Trophoblast cell (in vitro differentiated cells and primary cell): ENCODE measurements at regions not wholly inside any gene's neighbourhood (a gene's known extent, or its start where the extent isn't known, plus 50 kb on each side); places are given as distances from the start of the nearest gene placed in this dataset.

ENCODE experiments used
- DNase-seq, 2 donors: peaks; one replicate each; pipeline ENCODE4 v3.0.0-alpha.2; 2016
- H2AFZ ChIP-seq: 2 replicates; pipeline ENCODE4 v1.6.1; 2013; ENCODE audit warnings: low read length, moderate library complexity, mild to moderate bottlenecking; ENCODE audit not compliant: insufficient read depth, poor library complexity
- H2AK5ac ChIP-seq: 2 replicates; pipeline ENCODE4 v1.6.1; 2013; ENCODE audit warnings: mild to moderate bottlenecking, low read length
- H2BK120ac ChIP-seq: 2 replicates; pipeline ENCODE4 v1.6.1; 2013; ENCODE audit warnings: low read length, mild to moderate bottlenecking, moderate library complexity; ENCODE audit not compliant: insufficient read depth, poor library complexity
- H2BK12ac ChIP-seq: 2 replicates; pipeline ENCODE4 v1.6.1; 2013; ENCODE audit warnings: mild to moderate bottlenecking, low read length, moderate library complexity
- H2BK5ac ChIP-seq: 2 replicates; pipeline ENCODE4 v1.6.1; 2013; ENCODE audit warnings: low read length, low read depth, moderate library complexity, mild to moderate bottlenecking; ENCODE audit not compliant: poor library complexity
- H3K14ac ChIP-seq: 2 replicates; pipeline ENCODE4 v1.6.1; 2013; ENCODE audit warnings: mild to moderate bottlenecking, low read length
- H3K18ac ChIP-seq: 2 replicates; pipeline ENCODE4 v1.6.1; 2013; ENCODE audit warnings: mild to moderate bottlenecking, low read length
- H3K23ac ChIP-seq: 2 replicates; pipeline ENCODE4 v1.6.1; 2013; ENCODE audit warnings: low read length
- H3K27ac ChIP-seq: 2 replicates; pipeline ENCODE4 v1.5.1; 2013; ENCODE audit warnings: low read depth, mild to moderate bottlenecking, inconsistent platforms, low read length, moderate library complexity
- H3K27me3 ChIP-seq: 2 replicates; pipeline ENCODE4 v1.6.1; 2013; ENCODE audit warnings: inconsistent platforms, mild to moderate bottlenecking, low read length, moderate library complexity; ENCODE audit not compliant: insufficient read depth
- H3K36me3 ChIP-seq, 2 experiments: 1 replicate in 1 of 2; 2 replicates in 1 of 2; pipeline ENCODE4 v1.6.1; 2013; ENCODE audit warnings: low read length in 2 of 2, mild to moderate bottlenecking in 2 of 2, moderate library complexity in 1 of 2; ENCODE audit not compliant: insufficient read depth in 2 of 2, control insufficient read depth in 1 of 2
- H3K4ac ChIP-seq: 2 replicates; pipeline ENCODE4 v1.6.1; 2013; ENCODE audit warnings: low read depth, mild to moderate bottlenecking, low read length, moderate library complexity
- H3K4me1 ChIP-seq, 2 experiments: 1 replicate in 1 of 2; 2 replicates in 1 of 2; pipeline ENCODE4 v1.6.1; 2013; ENCODE audit warnings: low read length in 2 of 2, mild to moderate bottlenecking in 2 of 2, moderate library complexity in 1 of 2; ENCODE audit not compliant: insufficient read depth in 2 of 2, control insufficient read depth in 1 of 2
- H3K4me2 ChIP-seq: 2 replicates; pipeline ENCODE4 v1.6.1; 2013; ENCODE audit warnings: inconsistent platforms, mild to moderate bottlenecking, low read length, moderate library complexity
- H3K4me3 ChIP-seq: 2 replicates; pipeline ENCODE4 v1.5.1; 2013; ENCODE audit warnings: mild to moderate bottlenecking, low read depth, low read length, inconsistent platforms
- H3K79me1 ChIP-seq: one replicate; pipeline ENCODE4 v1.6.1; 2013; ENCODE audit warnings: low read length
- H3K79me2 ChIP-seq: 2 replicates; pipeline ENCODE4 v1.6.1; 2013; ENCODE audit warnings: low read length, mild to moderate bottlenecking; ENCODE audit not compliant: control insufficient read depth, insufficient read depth, poor library complexity
- H3K9ac ChIP-seq: 2 replicates; pipeline ENCODE4 v1.6.1; 2013; ENCODE audit warnings: mild to moderate bottlenecking, low read length
- H3K9me3 ChIP-seq: 2 replicates; pipeline ENCODE4 v1.6.1; 2013; ENCODE audit warnings: low read depth, mild to moderate bottlenecking, control low read depth, inconsistent platforms, low read length; ENCODE audit not compliant: insufficient read depth
- H4K12ac ChIP-seq: 2 replicates; pipeline ENCODE4 v1.6.1; 2013; ENCODE audit warnings: low read depth, mild to moderate bottlenecking, low read length, moderate library complexity
- H4K8ac ChIP-seq: 2 replicates; pipeline ENCODE4 v1.6.1; 2013; ENCODE audit warnings: low read depth, mild to moderate bottlenecking, low read length, moderate library complexity
- H4K91ac ChIP-seq: one replicate; pipeline ENCODE4 v1.6.1; 2013; ENCODE audit warnings: low read depth, mild to moderate bottlenecking, low read length, moderate library complexity
- WGBS: extraction: QIAGEN DNeasy Blood & Tissue Kit; methylation state at CpG from one replicate; pipeline ENCODE4 v1.1.7; 2013; ENCODE audit warnings: missing lambda C conversion rate; ENCODE audit not compliant: insufficient read length, insufficient coverage; ENCODE audit errors: extremely low coverage; 5-methylcytosine and 5-hydroxymethylcytosine counted together

DNA sequence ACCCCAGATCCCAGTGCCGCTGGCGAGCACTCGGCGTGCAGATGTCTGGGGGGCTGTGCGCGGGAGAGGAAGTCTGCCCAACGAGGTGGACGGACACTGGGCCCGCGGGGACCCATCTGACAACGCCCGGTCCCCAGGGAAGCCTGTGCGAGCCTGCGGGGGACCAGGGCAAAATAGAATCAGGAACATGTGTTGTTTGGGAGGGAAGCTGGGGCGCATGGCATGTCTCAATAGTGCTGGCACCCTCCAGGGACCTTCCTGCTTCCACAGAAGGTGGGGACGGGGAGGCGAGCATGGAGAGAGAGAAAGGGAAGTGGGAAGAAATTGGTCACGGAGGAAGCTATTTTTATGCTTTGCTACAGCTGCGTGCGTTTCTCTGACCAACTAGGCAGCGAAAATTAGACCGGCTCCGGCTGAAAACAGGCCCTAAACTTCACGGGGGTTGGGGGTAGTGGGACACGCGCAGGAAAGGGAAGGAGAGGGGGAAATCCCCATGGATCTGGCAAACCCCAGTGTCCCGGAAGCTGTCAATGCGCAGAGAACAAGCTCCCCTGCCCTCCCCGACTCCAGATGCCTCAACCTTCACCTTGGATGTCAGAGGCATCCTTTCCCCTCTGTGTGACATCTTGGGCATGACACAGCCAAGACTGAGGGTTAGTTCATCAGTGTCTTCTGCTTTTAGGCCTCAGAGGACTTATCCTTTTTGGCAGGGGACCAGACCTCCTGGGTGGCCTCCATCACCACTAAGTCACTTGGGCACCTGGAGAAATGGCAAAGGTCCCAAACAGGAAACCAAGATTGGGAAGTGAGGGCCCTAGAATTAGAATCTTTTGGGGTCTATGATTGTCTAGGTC, 169.8 kb upstream of the BCOR start:
- H2BK120ac ChIP-seq: peak overlapping the region; percentile 91
- H3K23ac ChIP-seq: no peak overlapping the region
- H3K18ac ChIP-seq: no peak overlapping the region
- peaks cover 6% of the 10 kb centered on the region for H3K79me1 ChIP-seq
- peak overlapping the region; percentile 77 for H4K91ac ChIP-seq
- peak in 1 of 2 donors; percentile 7 for DNase-seq
- H2BK12ac ChIP-seq: peak overlapping the region; percentile 66
- H3K27me3 ChIP-seq: no peaks in the 10 kb centered on the region
- H3K4me1 ChIP-seq: peaks cover 7 to 18% of the 10 kb centered on the region in 2 experiments
- H3K4ac ChIP-seq: peak overlapping the region; percentile 64
- H2AK5ac ChIP-seq: peak overlapping the region; percentile 81
- peak overlapping the region; percentile 77 for H2AFZ ChIP-seq
- peak overlapping the region; percentile 56 for H3K4me2 ChIP-seq
- peak overlapping the region; percentile 80 for H3K14ac ChIP-seq
- peak overlapping the region; percentile 58 for H4K8ac ChIP-seq
- H3K9me3 ChIP-seq: no peaks in the 10 kb centered on the region
- H4K12ac ChIP-seq: no peak overlapping the region
- peak overlapping the region; percentile 82 for H2BK5ac ChIP-seq
- H3K27ac ChIP-seq: no peak overlapping the region
- no peaks in the 10 kb centered on the region for H3K36me3 ChIP-seq
- WGBS: no CpG with 5 or more reads among the region's 29 CpGs
- no peak overlapping the region for H3K4me3 ChIP-seq
- H3K79me2 ChIP-seq: peaks cover 2% of the 10 kb centered on the region
- H3K9ac ChIP-seq: no peak overlapping the region

DNA sequence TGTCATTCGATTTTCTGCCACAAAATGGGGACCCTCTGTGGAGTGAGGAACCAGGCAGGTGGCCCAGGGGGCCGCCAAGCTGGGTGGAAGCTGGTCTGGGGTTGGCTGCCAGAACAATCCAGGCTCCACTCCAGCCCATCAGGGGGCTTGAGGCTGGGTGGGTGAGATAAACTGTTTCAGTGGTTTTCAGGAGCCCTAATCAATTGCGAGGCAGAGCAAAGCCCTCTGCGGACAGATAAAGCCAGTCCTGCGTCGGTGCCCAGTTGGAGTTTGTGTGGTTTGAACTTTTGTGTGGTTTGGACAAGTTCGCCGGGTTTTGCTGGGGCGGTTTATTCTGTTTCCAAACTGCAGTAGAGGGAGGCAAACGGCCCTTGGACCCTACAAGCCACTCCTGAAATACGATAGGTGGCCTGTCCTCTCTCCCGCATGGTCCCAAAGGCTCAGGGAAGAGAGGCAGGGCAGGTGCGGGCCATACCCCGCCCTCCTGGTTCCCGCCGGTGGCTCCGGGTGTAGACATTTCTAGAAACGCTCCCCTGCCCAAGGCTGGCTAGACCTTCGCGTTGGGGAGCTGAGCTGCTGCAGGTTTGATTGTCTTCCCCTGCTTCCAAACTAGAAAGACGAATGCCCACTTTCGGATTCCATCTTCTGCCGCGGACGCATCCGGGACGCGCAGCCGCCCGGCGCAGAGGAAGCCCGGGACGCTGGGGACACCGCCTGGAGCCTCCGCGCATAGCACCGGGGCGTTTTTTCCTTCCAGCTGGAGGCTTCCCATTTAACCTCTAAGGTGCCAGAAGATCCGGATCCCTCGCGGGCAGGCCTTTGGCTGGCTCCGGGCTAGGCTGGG, 169.0 kb upstream of the BCOR start:
- Histone ChIP-seq H2AK5ac (no peak overlapping the region), H3K4me1 (peaks cover 14 to 25% of the 10 kb centered on the region in 2 experiments), H3K4me3 (peak overlapping the region; percentile 32), H4K91ac (peak overlapping the region; percentile 77), H4K12ac (no peak overlapping the region), H3K9me3 (no peaks in the 10 kb centered on the region), H3K27me3 (no peaks in the 10 kb centered on the region), H3K18ac (no peak overlapping the region), H3K79me2 (peaks cover 2% of the 10 kb centered on the region), H3K36me3 (no peaks in the 10 kb centered on the region), H3K9ac (no peak overlapping the region), H3K4me2 (peak overlapping the region; percentile 56), H2BK5ac (peak overlapping the region; percentile 82), H2AFZ (peak overlapping the region; percentile 77), H3K4ac (peak overlapping the region; percentile 64), H3K23ac (no peak overlapping the region), H3K27ac (no peak overlapping the region), H2BK120ac (peak overlapping the region; percentile 91), H3K79me1 (peaks cover 10% of the 10 kb centered on the region), H3K14ac (peak overlapping the region; percentile 80), H2BK12ac (peak overlapping the region; percentile 66), H4K8ac (peak overlapping the region; percentile 58)
- peak; percentile 51 to 73 for DNase-seq
- WGBS: no CpG with 5 or more reads among the region's 42 CpGs

DNA sequence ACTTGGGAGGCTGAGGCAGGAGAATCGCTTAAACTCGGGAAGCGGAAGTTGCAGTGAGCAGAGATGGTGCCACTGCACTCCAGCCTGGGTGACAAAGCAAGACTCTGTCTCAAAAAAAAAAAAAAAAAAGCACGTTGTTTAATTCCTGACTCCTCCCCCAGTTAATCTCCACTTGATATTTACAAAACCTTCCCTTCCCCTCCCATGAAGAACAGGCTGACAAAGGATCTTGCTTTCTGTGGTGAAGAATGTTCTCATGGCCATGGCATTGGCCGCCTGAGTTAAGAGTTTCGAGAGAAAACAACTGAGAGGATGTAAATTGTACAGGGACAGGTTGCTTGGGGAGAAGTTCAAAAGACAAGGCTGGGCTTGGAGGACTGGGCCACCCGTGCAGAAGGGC, 168.2 kb upstream of the BCOR start:
- Histone ChIP-seq H3K18ac (no peak overlapping the region), H3K4me2 (no peak overlapping the region), H3K36me3 (no peaks in the 10 kb centered on the region), H3K27ac (no peak overlapping the region), H3K79me1 (peaks cover 11% of the 10 kb centered on the region), H4K91ac (no peak overlapping the region), H3K4me1 (peaks cover 15 to 29% of the 10 kb centered on the region in 2 experiments), H2BK5ac (no peak overlapping the region), H2BK120ac (no peak overlapping the region), H3K4ac (no peak overlapping the region), H2AK5ac (no peak overlapping the region), H3K79me2 (peaks cover 2% of the 10 kb centered on the region), H2BK12ac (no peak overlapping the region), H3K27me3 (no peaks in the 10 kb centered on the region), H4K8ac (no peak overlapping the region), H3K9ac (no peak overlapping the region), H3K4me3 (no peak overlapping the region), H3K9me3 (no peaks in the 10 kb centered on the region), H2AFZ (no peak overlapping the region), H4K12ac (no peak overlapping the region), H3K23ac (no peak overlapping the region), H3K14ac (no peak overlapping the region)
- no peak for DNase-seq
- WGBS: no CpG with 5 or more reads among the region's 7 CpGs

DNA sequence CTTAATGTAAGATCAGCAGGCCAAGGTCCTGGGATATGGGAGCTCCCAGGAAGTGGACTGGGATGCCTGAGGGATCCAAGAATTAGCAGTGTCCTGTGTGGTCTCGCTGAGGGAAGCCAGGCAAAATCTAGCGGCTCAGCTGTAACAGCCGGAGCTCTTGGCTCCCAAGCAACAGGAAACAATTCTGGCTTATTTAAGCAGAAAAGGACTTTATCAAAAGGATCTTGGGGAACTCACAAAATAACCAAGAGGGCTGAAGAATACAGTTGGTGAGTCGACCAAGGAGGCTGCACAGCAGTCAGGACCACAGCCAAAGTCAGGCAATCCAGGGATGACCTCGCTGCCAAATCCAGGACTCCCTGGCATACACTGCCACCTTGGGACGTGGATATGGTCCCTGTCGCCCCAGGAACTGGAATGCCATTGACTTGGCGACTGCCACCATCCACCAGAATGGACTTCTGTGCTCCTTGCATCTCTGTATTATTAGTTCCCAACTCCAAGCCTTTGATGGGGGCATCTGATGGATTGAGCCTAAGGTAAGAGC, 165.3 kb upstream of the BCOR start:
- Histone ChIP-seq H3K79me1 (peaks cover 11% of the 10 kb centered on the region), H2BK5ac (no peak overlapping the region), H3K27ac (no peak overlapping the region), H3K18ac (no peak overlapping the region), H4K8ac (no peak overlapping the region), H3K23ac (no peak overlapping the region), H2BK120ac (no peak overlapping the region), H3K36me3 (no peaks in the 10 kb centered on the region), H3K4me2 (no peak overlapping the region), H4K12ac (no peak overlapping the region), H3K14ac (no peak overlapping the region), H4K91ac (no peak overlapping the region), H2AFZ (no peak overlapping the region), H3K9ac (no peak overlapping the region), H2BK12ac (no peak overlapping the region), H3K4me3 (no peak overlapping the region), H3K4me1 (peaks cover 18 to 31% of the 10 kb centered on the region in 2 experiments), H3K4ac (no peak overlapping the region), H3K9me3 (no peaks in the 10 kb centered on the region), H3K27me3 (no peaks in the 10 kb centered on the region), H2AK5ac (no peak overlapping the region), H3K79me2 (peaks cover 2% of the 10 kb centered on the region)
- WGBS: no CpG with 5 or more reads among the region's 8 CpGs
- DNase-seq: no peak
